NCI-H1930 (cell line): ENCODE measurements at regions not wholly inside any gene's neighbourhood (a gene's known extent, or its start where the extent isn't known, plus 50 kb on each side); places are given as distances from the start of the nearest gene placed in this dataset.
A peak's percentile ranks its signal among the peaks of the same experiment; 100 is the strongest.

Source experiments
- DNase-seq, 2 experiments: peaks; one replicate each; lab custom pipeline; 2025; lab: John Stamatoyannopoulos, UW

DNA sequence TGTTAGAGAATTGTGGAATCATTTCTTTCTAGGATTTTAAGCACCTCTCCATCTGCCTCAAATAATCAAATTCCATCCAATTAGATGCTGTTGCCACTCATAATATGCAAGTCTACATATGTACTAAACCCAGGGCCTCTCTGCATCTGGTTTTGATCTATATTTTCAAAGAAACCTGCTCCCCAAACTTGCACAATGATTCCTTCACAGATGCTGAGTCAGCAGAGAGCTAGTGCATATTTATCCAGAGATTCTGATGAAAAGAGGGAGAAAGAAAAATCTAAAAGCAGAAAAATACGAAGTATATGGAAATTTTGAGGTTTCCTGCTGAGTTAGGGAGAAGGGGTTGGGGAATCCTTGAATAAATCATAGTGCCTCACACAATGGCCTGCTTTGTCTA lies 235.1 kb upstream of the RBFOX1 start:
- no peak for DNase-seq

DNA sequence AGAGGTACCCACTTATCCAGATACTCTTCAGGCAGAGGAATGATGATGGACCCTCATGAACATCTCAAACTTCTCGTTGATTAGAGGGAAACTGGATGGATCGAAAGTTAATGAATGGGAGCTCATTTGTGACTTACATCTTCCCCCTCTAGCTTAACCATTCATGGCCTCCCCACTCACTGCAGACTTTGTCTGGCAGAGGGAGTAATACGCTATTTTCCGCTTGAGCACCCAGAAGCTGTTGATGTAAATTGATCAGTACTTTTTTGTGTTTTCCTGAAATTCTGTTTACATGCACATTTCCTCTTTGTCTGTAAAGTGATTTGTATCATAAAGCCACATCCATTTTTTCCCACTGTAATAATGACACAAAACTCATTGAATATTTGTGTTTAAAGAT lies 239.1 kb upstream of the RBFOX1 start:
- no peak for DNase-seq

DNA sequence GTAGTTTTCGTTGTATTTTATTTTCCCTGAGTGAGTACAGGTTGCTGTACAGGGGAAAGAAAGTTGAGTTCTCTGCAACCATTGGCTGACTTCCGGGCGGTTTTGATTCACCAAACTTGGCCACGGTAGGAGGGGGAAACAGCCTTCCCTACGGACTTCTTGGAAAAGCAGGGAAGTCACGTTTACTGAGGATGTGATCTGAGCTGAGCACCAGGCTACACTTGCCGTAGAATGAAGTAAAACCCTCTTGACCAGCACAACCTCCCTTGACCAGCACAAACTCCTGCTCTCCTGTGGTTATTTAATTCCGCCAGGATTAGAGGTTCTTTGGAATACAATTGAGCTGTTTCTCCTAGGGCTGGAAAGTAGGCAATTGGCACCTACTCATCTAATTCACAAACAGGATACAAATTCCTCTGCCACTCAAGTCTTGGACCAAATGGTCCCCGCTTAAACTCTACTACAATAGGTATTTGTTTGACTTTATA lies 242.0 kb upstream of the RBFOX1 start:
- no peak for DNase-seq

DNA sequence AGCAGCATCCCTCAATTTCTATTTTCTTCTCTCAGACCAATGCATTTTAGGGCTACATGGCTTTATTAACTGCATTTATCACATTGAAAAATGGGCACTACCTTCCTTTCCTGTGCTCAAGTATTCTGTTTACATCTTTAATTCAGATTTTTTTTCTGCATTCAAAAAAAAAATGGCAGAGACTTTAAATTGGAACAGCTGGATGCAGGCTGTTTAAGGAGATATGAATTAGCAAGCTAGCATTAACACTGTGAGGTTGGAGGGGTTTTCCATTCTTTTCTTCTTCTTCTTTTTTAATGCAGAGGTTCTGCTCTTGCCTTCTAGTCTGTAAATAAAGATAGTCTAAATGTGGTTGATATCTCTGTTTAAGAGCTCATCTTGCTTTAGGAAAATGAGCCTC lies 242.9 kb upstream of the RBFOX1 start:
- no peak for DNase-seq

DNA sequence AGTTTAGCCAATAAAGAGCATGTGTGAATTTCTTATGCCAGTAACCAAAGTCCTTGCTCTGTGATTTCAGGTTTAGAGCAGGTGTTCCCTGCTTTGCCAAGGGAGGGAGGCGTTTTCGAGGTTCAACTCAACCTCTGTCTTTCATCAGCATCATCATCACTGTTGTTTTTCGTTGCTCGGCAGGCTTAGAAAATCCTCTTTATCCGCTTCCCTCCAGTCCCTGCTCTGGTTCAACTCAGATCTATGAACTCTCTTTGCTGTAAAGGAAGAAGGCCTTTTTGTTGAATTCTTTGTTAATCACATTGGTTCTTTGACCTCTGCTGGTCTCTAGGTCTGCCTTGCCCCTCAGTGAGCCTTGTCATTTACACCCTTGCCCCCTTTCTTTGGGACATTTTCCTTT lies 243.9 kb upstream of the RBFOX1 start:
- no peak for DNase-seq

DNA sequence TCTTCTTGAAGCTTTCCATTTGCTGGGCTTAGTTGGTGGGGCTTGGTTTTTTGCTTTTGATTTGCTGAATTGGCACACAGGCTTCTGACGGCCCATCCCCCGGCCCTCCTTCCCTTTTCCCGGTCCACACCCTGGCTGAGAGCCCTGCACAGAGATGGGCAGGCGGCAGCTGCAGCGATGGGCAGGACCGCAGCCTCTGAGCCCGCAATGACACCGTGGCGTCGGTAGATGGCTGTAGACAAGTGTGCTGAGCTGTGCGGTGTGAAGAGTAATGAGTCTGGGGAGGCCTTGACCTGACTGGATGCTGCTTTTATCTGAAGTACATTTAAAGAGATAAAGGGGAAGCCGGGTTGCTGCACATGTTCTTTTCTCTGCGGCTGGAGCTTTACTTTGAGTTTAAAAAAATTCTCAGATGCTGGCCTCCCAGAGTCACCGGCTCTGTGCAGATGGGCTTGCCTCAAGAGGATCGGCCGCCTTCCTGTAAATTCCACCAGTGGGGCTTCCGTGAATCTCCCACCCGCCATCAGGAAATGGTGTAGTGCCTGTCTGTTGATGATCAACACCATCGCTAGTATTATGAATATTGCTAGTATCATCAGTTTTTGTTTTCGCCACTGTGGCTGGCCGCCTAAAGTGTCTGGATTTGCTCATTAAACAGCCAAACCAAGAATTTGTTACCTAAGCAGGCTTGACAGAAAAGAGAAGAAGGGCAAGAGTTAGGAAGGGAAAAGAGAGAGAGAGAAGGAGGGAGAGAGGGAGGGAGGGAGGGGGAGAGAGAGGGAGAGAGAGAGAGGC lies 245.6 kb upstream of the RBFOX1 start:
- DNase-seq, result peak; percentile 11 to 17

DNA sequence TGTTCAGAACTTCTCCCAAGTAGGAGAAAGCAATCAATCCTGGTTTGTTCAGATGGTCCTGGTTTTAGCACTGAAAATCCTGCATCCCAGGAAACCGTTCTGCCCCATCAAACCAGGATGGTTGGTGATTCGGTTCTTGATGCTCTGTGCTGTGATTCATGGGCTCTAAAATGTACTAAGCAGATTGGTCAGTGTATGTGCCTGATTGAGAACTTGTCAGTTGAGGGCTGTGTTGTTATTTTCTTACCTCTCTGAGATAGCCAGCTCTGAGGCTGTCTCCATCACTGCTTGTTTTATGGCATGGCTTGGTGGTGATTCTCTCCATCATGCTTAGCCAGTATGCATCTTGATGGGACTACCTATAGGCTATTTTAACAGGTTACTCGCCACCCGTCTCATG lies 246.9 kb upstream of the RBFOX1 start:
- no peak for DNase-seq

DNA sequence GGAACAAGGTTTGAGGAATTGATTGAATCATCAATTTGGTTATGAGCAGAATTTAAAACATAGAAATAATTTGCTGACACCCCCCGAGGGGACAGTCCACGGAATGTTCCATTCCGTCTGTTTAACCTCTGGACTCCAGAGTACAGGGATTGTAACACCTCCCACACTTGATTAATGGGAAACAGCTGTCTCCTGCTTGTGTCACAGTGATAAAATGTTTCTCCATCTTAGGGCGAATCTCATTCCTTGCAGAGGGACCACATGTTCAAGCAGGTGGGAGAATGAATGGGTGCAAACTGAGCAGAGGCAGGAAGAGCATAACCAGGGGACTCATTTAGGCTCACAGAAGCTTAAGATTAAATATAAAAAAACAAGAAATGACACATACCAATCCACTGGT lies 249.5 kb upstream of the RBFOX1 start:
- DNase-seq, result no peak

DNA sequence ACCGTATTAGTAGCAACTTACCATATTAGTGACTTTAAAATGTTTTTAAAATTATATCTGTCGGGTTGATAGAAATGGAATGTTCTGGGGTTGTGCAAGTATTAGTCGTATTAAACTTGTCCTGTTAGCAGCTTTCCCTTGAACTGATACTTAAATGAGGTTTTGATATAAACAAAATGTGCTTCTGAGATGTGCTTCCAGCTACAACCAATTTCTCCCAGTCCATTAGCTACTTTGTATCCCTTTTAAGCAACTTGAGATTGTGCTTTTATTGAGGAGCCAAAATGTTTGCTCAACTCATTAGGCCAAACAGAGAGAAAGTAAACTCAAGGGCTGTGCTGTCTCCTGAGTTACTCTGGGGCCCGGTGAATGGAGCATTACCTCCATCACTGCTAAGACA lies 255.0 kb upstream of the RBFOX1 start:
- DNase-seq, result no peak

DNA sequence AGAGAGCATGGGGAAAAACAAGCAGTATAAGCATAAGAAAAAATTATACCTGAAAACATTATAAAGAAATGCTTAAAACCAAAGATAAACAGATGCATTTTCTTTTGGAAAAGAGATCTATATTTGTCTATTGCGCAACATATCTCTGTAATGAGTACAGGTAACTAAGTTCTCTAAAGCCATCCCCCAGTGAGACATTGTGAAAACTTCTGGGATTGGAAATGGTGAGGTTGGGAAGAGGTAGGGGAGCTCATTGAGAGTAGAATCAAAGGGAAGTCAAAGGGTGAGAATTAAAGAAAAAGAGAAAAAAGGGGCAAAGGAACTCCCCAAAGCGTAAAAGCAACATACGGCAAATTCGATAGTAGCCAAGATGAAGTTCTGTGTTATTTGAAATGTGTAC lies 257.9 kb upstream of the RBFOX1 start:
- no peak for DNase-seq

DNA sequence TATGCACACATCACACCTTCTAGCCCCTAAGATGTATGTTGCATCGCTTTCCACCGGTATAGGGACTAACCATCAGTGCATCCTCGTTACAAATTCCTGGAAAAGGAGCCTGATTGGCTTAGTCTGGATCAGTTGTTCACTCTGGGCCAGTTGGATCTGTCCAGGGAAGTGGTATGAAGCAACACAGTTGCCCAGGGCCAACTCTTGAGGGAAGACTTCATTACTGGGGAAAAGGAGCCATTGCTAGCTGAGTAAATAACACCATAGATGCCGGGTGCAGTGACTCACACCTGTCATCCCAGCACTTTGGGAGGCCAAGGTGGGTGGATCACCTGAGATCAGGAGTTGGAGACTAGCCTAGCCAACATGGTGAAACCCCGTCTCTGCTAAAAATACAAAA lies 275.2 kb upstream of the RBFOX1 start:
- DNase-seq, result no peak

DNA sequence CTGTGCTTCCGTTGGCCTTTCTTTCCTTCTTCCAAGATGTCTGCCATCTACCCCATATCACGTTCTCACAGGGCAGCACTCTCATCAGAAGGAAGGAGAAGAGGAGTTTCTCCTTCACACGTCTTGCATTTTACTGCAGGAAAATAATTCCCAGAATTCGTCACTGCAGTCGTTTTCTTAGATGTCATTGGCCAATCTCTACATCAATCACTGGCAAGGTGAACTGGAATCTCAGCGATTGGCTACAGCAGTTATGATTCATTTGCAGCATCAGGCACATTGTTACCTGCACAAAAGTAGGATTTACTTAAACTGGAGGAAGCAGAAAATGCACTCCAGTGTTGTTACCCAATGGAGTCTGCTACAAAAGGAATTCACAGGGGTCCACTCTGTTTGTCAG lies 277.2 kb upstream of the RBFOX1 start:
- no peak for DNase-seq

DNA sequence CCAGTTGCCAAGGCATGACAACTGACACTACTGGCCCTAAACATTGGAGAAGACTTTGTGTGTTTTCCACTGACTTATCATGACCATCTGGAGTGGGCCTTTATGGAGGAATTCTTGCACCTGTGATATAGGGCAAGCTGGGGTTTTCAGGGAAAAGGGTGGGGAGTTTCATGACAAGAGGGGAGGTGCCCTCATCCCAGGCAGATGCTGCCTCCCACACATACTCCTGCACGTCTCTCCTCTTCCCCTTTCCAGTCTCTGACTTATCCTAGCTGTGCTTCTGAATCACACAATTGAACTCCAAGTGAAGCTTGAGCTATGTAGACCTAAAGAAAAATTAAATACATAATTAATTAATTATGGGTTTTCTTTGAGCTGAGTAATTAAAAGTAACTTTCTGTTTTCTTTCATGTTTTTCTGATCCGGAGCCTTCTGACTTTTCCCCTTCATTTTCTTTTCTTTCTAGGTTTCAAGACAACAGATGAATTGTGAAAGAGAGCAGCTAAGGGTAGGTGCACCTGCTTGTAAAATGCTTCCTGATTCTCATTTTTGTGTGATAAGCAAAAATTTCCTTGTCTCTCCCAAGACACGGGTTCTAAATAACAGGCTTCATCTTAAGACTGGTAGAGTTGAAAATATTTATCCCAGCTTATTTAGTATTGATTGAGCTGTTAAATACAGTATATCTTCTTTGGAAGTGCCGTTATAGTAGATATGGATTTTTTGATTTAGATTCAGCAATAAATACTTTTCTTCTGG lies 280.9 kb upstream of the RBFOX1 start:
- DNase-seq, result no peak

DNA sequence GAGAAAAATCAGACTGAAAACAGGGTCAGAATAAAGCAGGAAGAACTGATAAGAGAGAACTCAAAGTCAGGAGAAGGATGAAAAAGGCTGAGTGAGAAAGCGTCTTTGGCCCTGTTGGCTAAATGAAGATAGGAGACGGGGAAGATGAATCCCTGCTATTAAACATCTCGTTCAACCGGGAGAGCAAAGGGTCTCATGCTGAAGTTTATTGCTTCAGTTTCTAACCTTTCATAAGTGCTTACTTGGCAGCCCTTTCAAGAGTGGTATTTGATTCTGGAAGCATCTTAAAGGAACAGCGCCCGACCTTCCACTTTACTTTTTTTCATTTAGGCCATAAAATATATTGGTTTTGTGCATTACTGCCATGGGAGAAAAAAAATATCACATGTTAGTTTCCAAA lies 288.3 kb upstream of the RBFOX1 start:
- no peak for DNase-seq

DNA sequence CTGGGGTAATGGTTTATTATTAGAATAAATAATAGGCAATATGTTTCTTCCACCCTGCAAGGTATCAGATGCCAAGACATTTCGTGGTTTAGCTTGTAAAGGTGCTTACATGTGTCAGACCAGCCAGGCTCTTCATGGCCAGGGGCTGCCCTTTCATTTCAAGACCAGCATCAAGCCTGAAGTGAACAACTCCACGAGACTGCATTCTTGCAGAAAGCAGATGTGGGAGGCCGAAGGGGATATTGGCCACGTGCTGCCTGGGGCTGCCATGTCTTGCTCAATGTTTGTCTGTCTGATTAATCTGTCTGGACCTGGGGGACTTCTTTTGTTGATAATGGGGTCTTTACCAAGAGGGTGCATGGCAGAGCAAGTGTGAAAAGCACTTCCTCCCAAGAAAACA lies 294.2 kb upstream of the RBFOX1 start:
- no peak for DNase-seq

DNA sequence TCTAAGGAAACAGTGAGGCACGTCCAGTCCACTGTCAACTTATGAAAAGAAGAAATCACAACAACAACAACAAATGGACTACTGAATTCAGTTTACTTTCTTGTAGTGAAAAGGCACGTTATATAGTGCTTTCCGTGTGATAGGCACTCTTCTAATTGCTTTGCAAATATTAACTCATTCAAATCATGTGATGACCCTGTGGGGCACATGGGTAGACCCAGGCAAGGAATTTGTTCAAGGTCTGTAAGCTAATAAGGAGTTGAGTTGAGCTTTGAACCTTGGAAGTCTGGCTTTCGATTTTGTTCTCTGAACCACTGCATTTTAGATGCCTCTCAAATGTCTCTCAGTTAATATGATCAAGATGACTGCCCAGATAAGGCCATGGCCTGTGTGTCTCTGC lies 295.1 kb upstream of the RBFOX1 start:
- DNase-seq, result no peak

DNA sequence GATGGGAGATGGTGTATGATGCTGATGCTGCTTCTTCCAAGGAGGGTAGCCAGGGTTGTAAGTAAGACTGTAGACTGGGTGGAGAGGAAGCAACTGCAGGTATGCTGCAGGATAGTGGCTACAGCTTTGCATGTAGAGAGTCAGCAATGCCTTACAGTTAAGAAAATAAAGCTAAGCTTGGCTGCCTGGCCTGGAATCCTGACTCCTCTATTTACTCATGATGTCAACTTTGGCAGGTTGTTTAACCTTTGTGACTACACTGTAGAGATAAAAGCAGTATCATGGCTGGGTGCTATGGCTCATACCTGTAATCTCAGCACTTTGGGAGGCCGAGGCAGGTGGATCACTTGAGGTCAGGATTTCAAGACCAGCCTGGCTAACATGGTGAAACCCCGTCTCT lies 301.6 kb upstream of the RBFOX1 start:
- DNase-seq, result no peak

DNA sequence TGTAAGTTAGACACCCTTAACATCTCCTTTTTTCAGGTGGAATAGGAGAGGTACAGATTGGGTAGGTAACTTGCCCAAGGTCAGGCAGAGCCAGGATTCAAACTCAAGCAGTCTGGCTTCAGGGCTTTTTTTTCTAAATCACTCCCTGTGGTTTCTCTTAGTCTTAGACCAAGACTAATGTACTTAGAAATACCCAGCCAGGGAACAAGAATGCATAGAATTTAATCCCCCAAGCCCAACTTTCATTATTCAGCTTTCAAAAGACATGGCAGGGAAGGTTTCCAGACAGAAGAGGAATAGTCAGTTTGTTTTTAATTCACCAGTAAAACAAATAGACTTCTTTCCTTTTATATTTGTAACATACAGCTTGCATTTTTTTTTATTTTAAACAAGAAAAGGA lies 305.2 kb upstream of the RBFOX1 start:
- DNase-seq, result no peak

DNA sequence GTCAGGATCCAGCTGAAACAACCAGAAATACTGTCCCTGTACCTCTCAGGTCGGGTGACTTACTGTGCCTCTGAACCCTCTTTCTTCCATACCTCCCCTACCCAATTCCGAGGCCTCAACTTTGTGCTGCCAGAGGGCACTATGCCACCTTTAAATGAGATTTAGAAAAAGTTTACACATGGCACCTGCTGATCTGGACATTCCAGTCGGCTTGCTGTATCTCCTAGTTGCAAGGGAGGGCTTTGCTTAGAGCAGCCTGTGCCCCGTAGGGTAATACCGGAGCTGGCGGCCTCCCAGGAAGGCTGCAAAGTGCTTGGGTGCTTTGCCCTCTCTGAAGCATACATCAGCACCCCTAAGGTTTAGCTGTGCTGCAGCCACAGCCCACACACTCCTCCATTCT lies 306.0 kb upstream of the RBFOX1 start:
- no peak for DNase-seq

DNA sequence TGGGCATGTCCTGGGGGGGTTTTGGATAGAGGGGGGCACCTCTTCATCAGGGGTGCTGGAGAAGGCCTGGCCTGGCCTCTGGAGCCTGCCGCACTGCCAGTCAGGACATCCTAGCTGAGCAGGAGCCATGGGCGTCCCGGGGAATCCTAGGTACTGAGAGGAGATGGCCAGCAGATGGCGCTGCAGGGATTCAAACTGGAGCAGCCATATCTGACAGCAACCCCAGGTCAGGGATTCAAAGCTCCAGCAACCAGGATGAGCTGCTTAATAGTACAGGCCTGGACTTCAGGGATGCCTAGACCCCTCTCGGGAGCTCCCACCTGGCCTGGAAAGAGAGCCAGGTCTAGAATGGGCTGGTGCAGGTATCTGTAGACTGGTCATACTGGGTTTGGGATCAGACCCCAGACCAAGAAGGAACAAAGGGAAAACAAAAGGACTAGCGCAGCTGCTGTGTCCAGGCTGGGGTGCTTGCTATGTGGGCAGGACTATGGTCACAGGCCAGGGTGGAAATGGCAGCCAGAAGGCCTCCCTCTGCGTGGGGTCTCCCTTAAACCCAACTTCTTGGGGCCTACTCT lies 306.9 kb upstream of the RBFOX1 start:
- DNase-seq, result peak; percentile 51 to 79

DNA sequence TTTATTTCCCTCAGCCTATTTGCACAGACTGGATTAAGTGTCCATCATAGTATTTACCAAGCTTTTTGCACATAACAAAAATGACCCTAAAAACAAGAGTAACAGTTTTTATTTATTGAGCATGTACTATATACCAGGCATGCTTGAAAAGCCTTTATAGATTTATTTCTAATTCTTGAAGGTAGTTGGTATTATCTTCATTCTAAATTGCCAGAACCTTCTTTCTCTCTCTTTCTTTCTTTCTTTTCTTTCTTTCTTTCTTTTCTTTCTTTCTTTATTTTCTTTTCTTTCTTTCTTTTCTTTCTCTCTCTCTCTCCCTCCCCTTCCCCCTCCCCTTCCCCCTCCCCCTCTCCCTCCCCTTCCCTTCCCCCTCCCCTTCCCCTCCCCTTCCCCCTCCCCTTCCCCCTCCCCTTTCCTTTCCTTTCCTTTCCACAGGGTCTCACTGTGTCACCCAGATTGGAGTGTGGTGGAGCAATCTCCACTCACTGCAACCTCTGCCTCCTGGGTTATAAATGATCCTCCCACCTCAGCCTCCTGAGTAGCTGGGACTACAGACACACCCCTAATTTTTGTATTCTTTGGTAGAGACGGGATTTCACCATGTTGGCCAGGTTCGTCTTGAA lies 310.9 kb upstream of the RBFOX1 start:
- DNase-seq, result no peak

DNA sequence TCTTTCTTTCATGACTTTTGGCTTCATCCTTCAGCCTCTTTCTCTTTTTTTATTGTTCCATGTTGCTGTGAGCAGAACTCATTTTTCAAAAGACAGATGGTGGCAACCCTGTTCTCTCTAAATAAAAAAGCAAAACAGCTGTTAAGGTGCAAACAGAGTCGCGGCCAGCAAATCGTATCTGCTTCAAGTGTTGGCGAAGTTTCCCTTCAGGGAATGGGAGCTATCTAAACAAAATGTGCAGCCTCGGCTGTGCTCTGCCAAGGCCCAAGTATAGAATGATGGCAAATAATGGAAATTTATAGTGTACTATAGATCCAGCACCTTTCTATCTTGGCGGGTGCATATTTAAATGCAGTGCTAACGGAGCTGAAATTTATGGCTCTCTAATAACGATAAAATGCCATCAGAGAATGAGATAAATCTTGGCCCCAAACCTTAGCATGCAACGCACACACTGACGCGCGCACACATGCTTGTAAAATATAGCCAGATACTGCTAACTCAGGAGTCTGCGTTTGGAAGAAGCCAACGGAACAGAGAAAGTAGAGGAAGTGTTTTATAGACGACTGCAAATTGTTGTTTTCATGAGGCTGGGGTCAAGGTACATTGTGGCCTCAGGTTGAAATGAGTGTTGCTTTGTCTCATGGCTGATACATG lies 315.5 kb upstream of the RBFOX1 start:
- no peak for DNase-seq
